HFF-Myc (cell line): ENCODE measurements at regions not wholly inside any gene's neighbourhood (a gene's known extent, or its start where the extent isn't known, plus 50 kb on each side); places are given as distances from the start of the nearest gene placed in this dataset.

Source experiments
- DNase-seq: peaks from one replicate; pipeline ENCODE4 v3.0.0-alpha.2; 2011; ENCODE audit warnings: low read depth; ENCODE audit errors: extremely low read depth
- H3K4me3 ChIP-seq: replicated peaks from 2 replicates; pipeline ENCODE4 v1.5.1; 2011; ENCODE audit warnings: low read depth, mild to moderate bottlenecking, control low read depth, low read length
- CTCF ChIP-seq: IDR thresholded peaks from 2 replicates; pipeline ENCODE4 v1.5.1; 2012; ENCODE audit warnings: mild to moderate bottlenecking, low read depth, low read length, control low read depth; ENCODE audit errors: missing control alignments

GRCh38 chr2:212858496-212858895, 292.9 kb downstream of the IKZF2 start:
- no peak for TF ChIP-seq CTCF
- H3K4me3 ChIP-seq: no peak overlapping the region
- no peak for DNase-seq

- no peak for TF ChIP-seq CTCF
- DNase-seq: no peak
- no peak overlapping the region for H3K4me3 ChIP-seq
Measured at GRCh38 chr2:212854771-212855170, 296.6 kb downstream of the IKZF2 start.

GRCh38 chr2:212854116-212854515, 297.3 kb downstream of the IKZF2 start:
- DNase-seq: no peak
- no peak overlapping the region for H3K4me3 ChIP-seq
- no peak for TF ChIP-seq CTCF

- no peak for TF ChIP-seq CTCF
- no peak overlapping the region for H3K4me3 ChIP-seq
- no peak for DNase-seq
Measured at GRCh38 chr2:212845941-212846340, 305.5 kb downstream of the IKZF2 start.

GRCh38 chr2:212843409-212844199, 305.0 kb upstream of the ERBB4 start:
- no peak for DNase-seq
- no peak overlapping the region for H3K4me3 ChIP-seq
- no peak for TF ChIP-seq CTCF

GRCh38 chr2:212842544-212843185, 304.1 kb upstream of the ERBB4 start:
- no peak for TF ChIP-seq CTCF
- DNase-seq: no peak
- H3K4me3 ChIP-seq: no peak overlapping the region
